AG04450 (cell line): ENCODE measurements at regions not wholly inside any gene's neighbourhood (a gene's known extent, or its start where the extent isn't known, plus 50 kb on each side); places are given as distances from the start of the nearest gene placed in this dataset.
A peak's percentile ranks its signal among the peaks of the same experiment; 100 is the strongest.

Experiments used
- CTCF ChIA-PET: fragments of 300-600, 350-600 bp; formaldehyde crosslinking; extraction: SDS; loops from one replicate; lab custom pipeline; 2022; ENCODE audit warnings: antibody characterized with exemption, inconsistent platforms; lab: Charles Lee
- POLR2A ChIA-PET: fragments of 350-600 bp; formaldehyde crosslinking; extraction: SDS; loops from one replicate; lab custom pipeline; 2021; ENCODE audit warnings: antibody characterized with exemption, inconsistent platforms; lab: Yijun Ruan, JAX
- DNase-seq: peaks from one replicate; pipeline ENCODE4 v3.0.0-alpha.2; 2011; ENCODE audit warnings: low read depth, low spot score
- H3K27ac ChIP-seq: one replicate; pipeline ENCODE4 v1.5.1; 2012; ENCODE audit warnings: low read depth, low read length, control low read depth
- H3K27me3 ChIP-seq: one replicate; pipeline ENCODE4 v1.6.0; 2012; ENCODE audit warnings: low read length; ENCODE audit not compliant: control insufficient read depth, insufficient read depth
- H3K4me3 ChIP-seq: 2 replicates; pipeline ENCODE4 v1.5.1; 2011; ENCODE audit warnings: mild to moderate bottlenecking, low read depth, low read length, control low read depth
- H3K9me3 ChIP-seq: 2 replicates; pipeline ENCODE4 v1.5.1; 2012; ENCODE audit warnings: low read length; ENCODE audit not compliant: control insufficient read depth, insufficient read depth
- TF ChIP-seq, protein P1 (sequence below): IDR thresholded peaks from 2 replicates; pipeline ENCODE4 v1.5.1; 2011; ENCODE audit warnings: low read depth, low read length, control low read depth, inconsistent platforms

DNA sequence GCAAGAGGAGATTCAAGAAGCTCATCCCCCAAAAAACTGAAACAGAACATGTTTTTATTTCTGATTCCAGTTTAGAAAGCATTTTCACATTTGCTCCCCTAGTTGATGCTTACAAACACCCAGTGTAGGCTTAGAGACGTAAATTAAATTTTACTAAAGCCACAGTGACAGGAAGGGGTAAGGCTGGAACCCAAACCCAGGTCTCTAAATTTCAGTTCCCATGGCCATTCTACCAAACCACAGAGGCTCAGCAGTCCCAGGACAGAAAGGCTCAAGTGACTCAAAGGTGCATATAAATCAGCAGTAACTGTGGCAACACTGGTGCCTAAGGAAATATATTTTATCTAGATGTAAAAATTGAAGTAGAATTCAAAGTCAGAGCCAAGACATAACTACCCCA is 128.7 kb downstream of the CEP120 start:
- H3K27ac ChIP-seq, result no peak overlapping the region
- H3K9me3 ChIP-seq, result no peaks in the 10 kb centered on the region
- ChIA-PET CTCF (interaction anchor here (1.0 kb wide), 1 partner anchor 51 kb away, joined by 3 read pairs; no protein-coding TSS in a partner anchor), POLR2A (no interaction called here)
- H3K4me3 ChIP-seq, result no peak overlapping the region
- TF ChIP-seq, protein P1, sequence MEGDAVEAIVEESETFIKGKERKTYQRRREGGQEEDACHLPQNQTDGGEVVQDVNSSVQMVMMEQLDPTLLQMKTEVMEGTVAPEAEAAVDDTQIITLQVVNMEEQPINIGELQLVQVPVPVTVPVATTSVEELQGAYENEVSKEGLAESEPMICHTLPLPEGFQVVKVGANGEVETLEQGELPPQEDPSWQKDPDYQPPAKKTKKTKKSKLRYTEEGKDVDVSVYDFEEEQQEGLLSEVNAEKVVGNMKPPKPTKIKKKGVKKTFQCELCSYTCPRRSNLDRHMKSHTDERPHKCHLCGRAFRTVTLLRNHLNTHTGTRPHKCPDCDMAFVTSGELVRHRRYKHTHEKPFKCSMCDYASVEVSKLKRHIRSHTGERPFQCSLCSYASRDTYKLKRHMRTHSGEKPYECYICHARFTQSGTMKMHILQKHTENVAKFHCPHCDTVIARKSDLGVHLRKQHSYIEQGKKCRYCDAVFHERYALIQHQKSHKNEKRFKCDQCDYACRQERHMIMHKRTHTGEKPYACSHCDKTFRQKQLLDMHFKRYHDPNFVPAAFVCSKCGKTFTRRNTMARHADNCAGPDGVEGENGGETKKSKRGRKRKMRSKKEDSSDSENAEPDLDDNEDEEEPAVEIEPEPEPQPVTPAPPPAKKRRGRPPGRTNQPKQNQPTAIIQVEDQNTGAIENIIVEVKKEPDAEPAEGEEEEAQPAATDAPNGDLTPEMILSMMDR, result no peak
- no peaks in the 10 kb centered on the region for H3K27me3 ChIP-seq
- DNase-seq, result no peak

DNA sequence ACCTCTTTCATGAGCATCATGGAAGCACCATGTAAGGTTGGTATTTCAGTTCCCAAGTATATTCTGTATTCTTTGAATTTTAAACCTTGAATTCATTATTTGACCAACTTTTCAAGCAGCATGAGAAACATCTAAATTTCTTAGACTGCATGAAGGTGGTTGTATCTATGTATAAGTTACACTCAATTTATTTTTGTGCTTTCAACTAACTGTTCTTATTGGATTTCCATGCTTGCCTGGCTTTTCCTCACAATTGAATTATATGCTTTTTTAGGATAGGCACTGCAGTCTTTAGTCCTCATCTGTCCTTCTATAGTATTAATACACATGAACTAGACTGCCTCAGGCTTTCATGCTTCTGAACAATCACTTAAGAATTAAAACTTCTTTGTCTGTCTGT is 134.0 kb downstream of the CEP120 start:
- no peaks in the 10 kb centered on the region for H3K27me3 ChIP-seq
- no peak overlapping the region for H3K27ac ChIP-seq
- DNase-seq, result no peak
- ChIA-PET POLR2A (no interaction called here), CTCF (no interaction called here)
- no peak overlapping the region for H3K4me3 ChIP-seq
- TF ChIP-seq, protein P1, result no peak
- no peaks in the 10 kb centered on the region for H3K9me3 ChIP-seq

DNA sequence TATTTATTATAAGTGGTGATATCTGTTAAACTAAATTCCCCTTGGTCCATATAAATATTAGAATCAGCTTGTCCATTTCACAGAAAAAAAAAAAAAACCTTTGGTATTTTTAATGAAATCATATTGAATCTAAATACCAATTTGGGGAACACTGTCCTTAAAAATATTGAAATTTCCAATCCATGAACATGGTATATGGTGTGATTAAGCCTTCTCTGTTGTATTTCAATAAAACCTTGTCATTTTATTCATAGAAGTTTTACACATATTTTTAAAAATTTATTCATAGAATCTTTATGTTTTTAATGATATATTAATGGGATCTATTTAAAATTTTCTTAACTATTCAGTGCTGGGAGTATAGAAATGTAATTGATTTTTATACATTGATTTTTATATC is 135.3 kb downstream of the CEP120 start:
- Histone ChIP-seq H3K27ac (no peak overlapping the region), H3K9me3 (no peaks in the 10 kb centered on the region), H3K4me3 (no peak overlapping the region), H3K27me3 (no peaks in the 10 kb centered on the region)
- no peak for DNase-seq
- POLR2A ChIA-PET, result no interaction called here
- CTCF ChIA-PET, result no interaction called here
- TF ChIP-seq, protein P1, result no peak

DNA sequence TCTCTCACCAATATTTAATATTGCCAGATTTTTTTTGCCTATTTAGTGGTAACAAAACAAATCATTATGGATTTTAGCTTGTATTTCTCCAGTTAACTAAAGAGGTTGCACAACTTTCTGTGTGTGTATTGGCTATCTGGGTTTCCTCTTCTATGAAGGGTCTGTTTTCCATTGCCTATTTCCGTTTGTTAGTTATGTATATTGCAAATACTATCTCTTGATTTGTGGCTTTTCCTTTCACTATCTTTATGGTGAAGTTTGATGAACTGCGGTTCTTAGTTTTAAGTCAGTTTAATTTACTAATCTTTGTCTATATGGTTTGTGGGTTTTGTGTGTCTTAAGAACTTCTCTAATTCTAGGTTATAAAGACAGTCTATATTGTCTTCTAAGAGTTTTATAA is 136.3 kb downstream of the CEP120 start:
- no peak overlapping the region for H3K27ac ChIP-seq
- TF ChIP-seq, protein P1, result no peak
- no peaks in the 10 kb centered on the region for H3K9me3 ChIP-seq
- no peak overlapping the region for H3K4me3 ChIP-seq
- H3K27me3 ChIP-seq, result no peaks in the 10 kb centered on the region
- POLR2A ChIA-PET, result no interaction called here
- DNase-seq, result no peak
- CTCF ChIA-PET, result no interaction called here

DNA sequence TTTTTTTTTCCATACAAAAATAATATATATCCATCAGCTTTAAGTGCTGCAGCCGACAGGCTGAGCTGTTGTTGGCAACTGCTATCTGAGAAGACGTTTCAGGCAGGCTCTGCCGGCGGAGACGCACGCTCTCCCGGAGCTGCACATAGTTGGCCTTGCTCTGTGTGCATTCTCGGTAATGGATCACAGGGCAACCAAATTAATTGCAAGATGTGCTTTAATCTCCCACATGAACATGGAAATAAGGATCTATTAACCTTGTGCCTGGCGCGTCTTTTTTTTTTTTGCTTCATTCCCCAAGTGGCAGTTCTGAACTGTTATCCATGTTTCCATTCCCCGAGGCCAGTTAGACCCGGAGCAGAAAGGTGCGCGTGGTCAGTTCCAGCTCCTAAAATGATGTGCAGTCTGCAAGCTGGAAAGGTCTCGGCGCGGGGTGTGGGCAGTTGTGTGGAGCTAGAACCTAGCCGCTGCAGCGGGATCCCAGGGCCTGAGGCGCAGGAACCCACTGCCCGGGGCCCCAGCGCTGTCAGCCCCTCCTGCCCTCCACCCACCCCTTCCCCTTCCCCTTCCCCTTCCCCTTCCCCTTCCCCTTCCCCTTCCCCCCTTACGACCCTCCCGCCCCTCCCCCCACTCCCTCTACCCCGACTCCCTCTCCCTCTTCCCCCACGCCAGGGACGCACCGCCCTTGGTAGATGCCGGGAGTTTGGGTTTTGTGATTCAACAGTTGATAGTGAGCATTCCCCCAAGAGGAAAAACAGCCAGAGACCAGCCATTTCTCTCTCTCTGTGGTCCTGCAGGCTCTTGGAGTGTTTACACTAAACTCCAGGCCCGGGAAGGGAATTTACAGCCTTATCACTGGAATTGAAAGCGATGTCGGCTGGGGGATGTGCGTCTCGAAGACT is 137.8 kb downstream of the CEP120 start:
- CTCF ChIA-PET, result interaction anchor here (1.3 kb wide), 1 partner anchor 59 kb away, joined by 4 read pairs; no protein-coding TSS in a partner anchor
- TF ChIP-seq, protein P1, result no peak
- H3K4me3 ChIP-seq, result peak overlapping the region; percentile 47
- POLR2A ChIA-PET, result no interaction called here
- H3K27ac ChIP-seq, result no peak overlapping the region
- no peak for DNase-seq
- no peaks in the 10 kb centered on the region for H3K27me3 ChIP-seq
- H3K9me3 ChIP-seq, result no peaks in the 10 kb centered on the region
